KMS-11 (cell line): ENCODE measurements at regions not wholly inside any gene's neighbourhood (a gene's known extent, or its start where the extent isn't known, plus 50 kb on each side); places are given as distances from the start of the nearest gene placed in this dataset.
"Not testable (repeated sequence)": the region's sequence is repeated elsewhere in the genome, so short reads cannot be mapped to it uniquely, and the experiment has no call there.

ENCODE experiments used
- H2AFZ ChIP-seq: fragments of 200-600 bp; sonication (generic); 2 replicates; pipeline ENCODE4 v1.6.1; 2016; ENCODE audit warnings: antibody characterized with exemption, mixed run types, low read depth
- H3K27ac ChIP-seq: fragments of 200-600 bp; sonication (generic); 2 replicates; pipeline ENCODE4 v1.6.1; 2016; ENCODE audit warnings: mild to moderate bottlenecking, mixed run types
- H3K27me3 ChIP-seq: fragments of 200-600 bp; sonication (generic); 2 replicates; pipeline ENCODE4 v1.6.1; 2017; ENCODE audit warnings: mild to moderate bottlenecking, low read depth, mixed run types, moderate library complexity; ENCODE audit not compliant: insufficient read depth
- H3K36me3 ChIP-seq: fragments of 200-600 bp; sonication (generic); 2 replicates; pipeline ENCODE4 v1.6.1; 2017; ENCODE audit warnings: mild to moderate bottlenecking, mixed run types; ENCODE audit not compliant: insufficient read depth
- H3K4me1 ChIP-seq: fragments of 200-600 bp; sonication (generic); 2 replicates; pipeline ENCODE4 v1.6.1; 2016; ENCODE audit warnings: mild to moderate bottlenecking, low read depth, mixed run types; ENCODE audit not compliant: poor library complexity, severe bottlenecking
- H3K4me2 ChIP-seq: fragments of 200-600 bp; sonication (generic); 2 replicates; pipeline ENCODE4 v1.7.0; 2016; ENCODE audit warnings: mild to moderate bottlenecking, mixed run types
- H3K4me3 ChIP-seq: fragments of 200-600 bp; sonication (generic); IDR thresholded peaks from 2 replicates; pipeline ENCODE4 v1.6.1; 2017; ENCODE audit warnings: low read depth, low read length, mixed read lengths; ENCODE audit not compliant: insufficient read depth
- H3K79me2 ChIP-seq: fragments of 200-600 bp; sonication (generic); 2 replicates; pipeline ENCODE4 v1.6.1; 2016; ENCODE audit warnings: low read depth, mixed run types; ENCODE audit not compliant: insufficient read depth
- H3K9ac ChIP-seq: fragments of 200-600 bp; sonication (generic); 2 replicates; pipeline ENCODE4 v1.6.1; 2016; ENCODE audit warnings: mild to moderate bottlenecking, mixed run types
- H4K20me1 ChIP-seq: fragments of 200-600 bp; sonication (generic); 2 replicates; pipeline ENCODE4 v1.6.1; 2016; ENCODE audit warnings: mild to moderate bottlenecking, mixed run types; ENCODE audit not compliant: insufficient read depth
- TF ChIP-seq, protein P1 (sequence below): fragments of 200-600 bp; sonication (generic); conservative IDR thresholded peaks from 2 replicates; pipeline ENCODE4 v1.6.1; 2017; ENCODE audit warnings: low read depth, mild to moderate bottlenecking, antibody characterized with exemption, low read length, moderate library complexity, mixed read lengths

DNA sequence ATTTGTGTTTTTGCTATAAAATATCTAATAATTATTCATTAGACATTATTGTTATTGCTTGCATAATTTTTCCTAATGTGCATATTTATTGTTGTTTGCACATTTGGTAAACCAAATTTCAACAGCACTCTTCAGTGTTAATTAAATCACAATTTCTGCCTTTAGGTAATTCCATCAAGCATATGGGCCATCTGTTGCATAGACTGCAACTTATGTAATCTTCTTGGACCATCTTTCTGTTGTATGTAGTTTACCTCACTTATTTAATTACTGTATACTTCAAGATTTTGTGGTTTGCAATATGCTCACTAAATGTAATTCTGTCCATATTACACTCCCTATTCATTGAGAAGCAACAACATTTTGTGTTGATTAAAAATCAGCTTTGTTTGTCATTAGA, 1360.1 kb downstream of the REEP3 start:
- H3K27me3 ChIP-seq: no peaks in the 10 kb centered on the region
- no peaks in the 10 kb centered on the region for H3K36me3 ChIP-seq
- no peak overlapping the region for H3K4me3 ChIP-seq
- H3K79me2 ChIP-seq: no peaks in the 10 kb centered on the region
- H3K4me2 ChIP-seq: no peak overlapping the region
- no peaks in the 10 kb centered on the region for H3K4me1 ChIP-seq
- H3K27ac ChIP-seq: no peak overlapping the region
- no peaks in the 10 kb centered on the region for H4K20me1 ChIP-seq
- no peak overlapping the region for H2AFZ ChIP-seq
- TF ChIP-seq, protein P1, sequence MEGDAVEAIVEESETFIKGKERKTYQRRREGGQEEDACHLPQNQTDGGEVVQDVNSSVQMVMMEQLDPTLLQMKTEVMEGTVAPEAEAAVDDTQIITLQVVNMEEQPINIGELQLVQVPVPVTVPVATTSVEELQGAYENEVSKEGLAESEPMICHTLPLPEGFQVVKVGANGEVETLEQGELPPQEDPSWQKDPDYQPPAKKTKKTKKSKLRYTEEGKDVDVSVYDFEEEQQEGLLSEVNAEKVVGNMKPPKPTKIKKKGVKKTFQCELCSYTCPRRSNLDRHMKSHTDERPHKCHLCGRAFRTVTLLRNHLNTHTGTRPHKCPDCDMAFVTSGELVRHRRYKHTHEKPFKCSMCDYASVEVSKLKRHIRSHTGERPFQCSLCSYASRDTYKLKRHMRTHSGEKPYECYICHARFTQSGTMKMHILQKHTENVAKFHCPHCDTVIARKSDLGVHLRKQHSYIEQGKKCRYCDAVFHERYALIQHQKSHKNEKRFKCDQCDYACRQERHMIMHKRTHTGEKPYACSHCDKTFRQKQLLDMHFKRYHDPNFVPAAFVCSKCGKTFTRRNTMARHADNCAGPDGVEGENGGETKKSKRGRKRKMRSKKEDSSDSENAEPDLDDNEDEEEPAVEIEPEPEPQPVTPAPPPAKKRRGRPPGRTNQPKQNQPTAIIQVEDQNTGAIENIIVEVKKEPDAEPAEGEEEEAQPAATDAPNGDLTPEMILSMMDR: no peak
- no peak overlapping the region for H3K9ac ChIP-seq

DNA sequence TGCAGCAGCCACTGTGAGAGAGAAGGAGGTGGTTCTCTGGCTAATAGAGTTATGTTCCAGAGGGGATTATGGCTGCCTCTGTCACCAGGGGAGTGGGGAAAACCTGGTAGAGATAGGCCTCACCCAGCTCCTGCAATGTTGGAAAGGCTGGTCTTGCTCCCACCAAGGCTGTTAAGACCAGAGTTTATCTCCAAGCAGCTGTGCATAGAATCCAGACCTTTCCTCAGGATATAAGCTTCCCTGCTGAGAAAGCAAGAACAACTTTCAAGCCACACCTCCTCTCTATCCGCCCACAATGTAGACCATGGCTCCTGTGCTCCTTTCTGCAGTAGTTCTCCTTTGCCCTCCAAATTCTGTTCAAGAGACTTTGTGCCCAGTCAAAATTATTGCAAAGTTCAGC, 1375.4 kb downstream of the REEP3 start:
- Histone ChIP-seq H4K20me1 (no peaks in the 10 kb centered on the region), H3K4me3 (no peak overlapping the region), H2AFZ (no peak overlapping the region), H3K4me1 (no peaks in the 10 kb centered on the region), H3K9ac (no peak overlapping the region), H3K79me2 (no peaks in the 10 kb centered on the region), H3K4me2 (no peak overlapping the region), H3K27ac (no peak overlapping the region), H3K36me3 (no peaks in the 10 kb centered on the region), H3K27me3 (no peaks in the 10 kb centered on the region)
- TF ChIP-seq, protein P1: no peak

DNA sequence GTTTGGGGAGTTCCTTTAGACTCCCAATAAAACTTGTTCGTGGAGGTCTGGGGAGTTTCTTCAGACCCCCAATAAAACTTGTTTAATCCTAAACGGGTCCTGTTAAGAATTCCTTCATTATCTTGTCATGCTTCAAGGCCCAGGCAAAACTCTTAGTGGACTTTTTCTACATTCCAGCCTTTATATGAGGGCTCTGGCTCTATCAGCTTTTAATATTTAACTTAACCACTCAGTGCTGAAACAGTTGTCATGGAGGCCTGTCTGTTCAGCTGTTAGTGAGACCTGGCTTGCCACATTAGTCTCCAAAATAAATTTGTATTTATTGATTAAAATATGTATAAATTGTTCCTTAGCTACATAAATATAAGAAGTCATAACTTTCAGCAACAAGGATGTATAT, 1385.1 kb downstream of the REEP3 start:
- not testable (repeated sequence) for H3K4me1 ChIP-seq, H3K27me3 ChIP-seq, H3K4me3 ChIP-seq, H3K36me3 ChIP-seq, H3K4me2 ChIP-seq, H4K20me1 ChIP-seq, H2AFZ ChIP-seq, H3K9ac ChIP-seq, H3K27ac ChIP-seq, H3K79me2 ChIP-seq

DNA sequence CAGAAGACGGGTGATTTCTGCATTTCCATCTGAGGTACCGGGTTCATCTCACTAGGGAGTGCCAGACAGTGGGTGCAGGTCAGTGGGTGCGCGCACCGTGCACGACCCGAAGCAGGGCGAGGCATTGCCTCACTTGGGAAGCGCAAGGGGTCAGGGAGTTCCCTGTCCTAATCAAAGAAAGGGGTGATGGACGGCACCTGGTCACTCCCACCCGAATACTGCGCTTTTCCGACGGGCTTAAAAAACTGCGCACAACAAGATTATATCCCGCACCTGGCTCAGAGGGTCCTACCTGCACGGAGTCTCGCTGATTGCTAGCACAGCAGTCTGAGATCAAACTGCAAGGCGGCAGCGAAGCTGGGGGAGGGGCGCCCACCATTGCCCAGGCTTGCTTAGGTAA, 1403.1 kb downstream of the REEP3 start:
- not testable (repeated sequence) for H4K20me1 ChIP-seq, H3K79me2 ChIP-seq, H3K27ac ChIP-seq, H2AFZ ChIP-seq, H3K36me3 ChIP-seq, H3K9ac ChIP-seq, H3K4me1 ChIP-seq, H3K4me2 ChIP-seq, H3K27me3 ChIP-seq, H3K4me3 ChIP-seq

DNA sequence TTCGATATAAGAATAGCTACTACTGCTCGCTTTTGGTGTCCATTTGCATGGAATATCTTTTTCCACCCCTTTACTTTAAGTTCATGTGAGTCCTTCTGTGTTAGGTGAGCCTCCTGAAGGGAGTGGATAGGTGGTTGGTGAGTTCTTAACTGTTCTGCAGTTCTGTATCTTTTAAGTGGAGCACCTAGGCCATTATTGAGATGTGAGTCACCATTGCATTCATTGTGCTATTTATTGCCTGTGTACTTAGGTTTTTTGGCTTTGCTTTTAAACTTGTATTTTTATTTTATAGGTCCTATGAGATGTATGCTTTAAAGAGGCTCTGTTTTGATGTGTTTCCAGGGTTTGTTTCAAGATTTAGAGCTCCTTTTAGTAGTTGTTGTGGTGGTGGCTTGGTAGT, 1430.8 kb downstream of the REEP3 start:
- H3K4me2 ChIP-seq: no peak overlapping the region
- no peaks in the 10 kb centered on the region for H4K20me1 ChIP-seq
- no peak overlapping the region for H3K4me3 ChIP-seq
- no peaks in the 10 kb centered on the region for H3K79me2 ChIP-seq
- H3K27me3 ChIP-seq: no peaks in the 10 kb centered on the region
- H3K9ac ChIP-seq: no peak overlapping the region
- H3K27ac ChIP-seq: no peak overlapping the region
- H2AFZ ChIP-seq: no peak overlapping the region
- H3K36me3 ChIP-seq: no peaks in the 10 kb centered on the region
- H3K4me1 ChIP-seq: no peaks in the 10 kb centered on the region
- TF ChIP-seq, protein P1: no peak
